ENCODE measurements at regions not wholly inside any gene's neighbourhood (a gene's known extent, or its start where the extent isn't known, plus 50 kb on each side); places are given as distances from the start of the nearest gene placed in this dataset.

DNA sequence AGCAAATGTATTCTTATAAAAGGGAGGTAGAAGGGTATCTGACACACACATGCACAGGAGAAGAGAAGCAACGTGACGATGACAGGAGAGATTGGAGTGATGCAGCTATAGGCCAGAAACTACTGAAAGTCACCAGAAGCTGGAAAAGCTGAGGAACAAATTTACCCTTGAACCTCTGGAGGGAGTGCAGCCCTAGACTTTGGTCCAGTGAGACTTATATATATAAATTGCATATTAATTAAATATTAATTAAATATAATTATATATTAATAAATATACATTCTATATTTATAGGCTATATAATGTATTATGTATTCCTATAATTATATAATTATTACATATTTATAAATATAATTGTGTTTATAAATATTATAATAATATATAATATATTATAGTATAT lies 96.5 kb upstream of the LMCD1 start:
- Histone ChIP-seq H3K9ac (ENCODE audit: low read depth in 1 of 2, low read length in 2 of 2) (no peak overlapping the region), H3K9me3 (ENCODE audit: control insufficient read depth in 4 of 4, low read length in 3 of 4) (peaks cover 0 to 6% (median 0%) of the 10 kb centered on the region in 4 donors), H3K4me3 (ENCODE audit: low read depth in 1 of 3, low read length in 3 of 3) (no peak overlapping the region), H3K27me3 (ENCODE audit: control insufficient read depth in 4 of 4, insufficient read depth in 4 of 4, low read length in 3 of 4) (no peaks in the 10 kb centered on the region), H3K4me1 (ENCODE audit: control insufficient read depth in 4 of 4, insufficient read depth in 4 of 4, low read length in 3 of 4) (no peaks in the 10 kb centered on the region), H3K36me3 (ENCODE audit: control insufficient read depth in 4 of 4, insufficient read depth in 3 of 4, low read depth in 1 of 4, low read length in 3 of 4) (no peaks in the 10 kb centered on the region), H3K27ac (ENCODE audit: low read depth in 1 of 2, low read length in 2 of 2) (no peak overlapping the region)
- DNase-seq (ENCODE audit: low spot score), result no peak
- WGBS, result 97% methylated on average over 2 of the region's 2 CpGs
- TF ChIP-seq YY1 (IDR thresholded peaks at IDR 0.05), result no peak
- no peak for TF ChIP-seq JUND (IDR thresholded peaks at IDR 0.05)
- TF ChIP-seq FOXA2 (IDR thresholded peaks at IDR 0.05), result no peak
- TF ChIP-seq, protein P1, sequence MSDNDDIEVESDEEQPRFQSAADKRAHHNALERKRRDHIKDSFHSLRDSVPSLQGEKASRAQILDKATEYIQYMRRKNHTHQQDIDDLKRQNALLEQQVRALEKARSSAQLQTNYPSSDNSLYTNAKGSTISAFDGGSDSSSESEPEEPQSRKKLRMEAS (IDR thresholded peaks at IDR 0.05), result no peak
- no peak for TF ChIP-seq HNF4A (conservative IDR thresholded peaks at IDR 0.05)
- TF ChIP-seq, protein P2, sequence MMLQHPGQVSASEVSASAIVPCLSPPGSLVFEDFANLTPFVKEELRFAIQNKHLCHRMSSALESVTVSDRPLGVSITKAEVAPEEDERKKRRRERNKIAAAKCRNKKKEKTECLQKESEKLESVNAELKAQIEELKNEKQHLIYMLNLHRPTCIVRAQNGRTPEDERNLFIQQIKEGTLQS (IDR thresholded peaks at IDR 0.05), result no peak

DNA sequence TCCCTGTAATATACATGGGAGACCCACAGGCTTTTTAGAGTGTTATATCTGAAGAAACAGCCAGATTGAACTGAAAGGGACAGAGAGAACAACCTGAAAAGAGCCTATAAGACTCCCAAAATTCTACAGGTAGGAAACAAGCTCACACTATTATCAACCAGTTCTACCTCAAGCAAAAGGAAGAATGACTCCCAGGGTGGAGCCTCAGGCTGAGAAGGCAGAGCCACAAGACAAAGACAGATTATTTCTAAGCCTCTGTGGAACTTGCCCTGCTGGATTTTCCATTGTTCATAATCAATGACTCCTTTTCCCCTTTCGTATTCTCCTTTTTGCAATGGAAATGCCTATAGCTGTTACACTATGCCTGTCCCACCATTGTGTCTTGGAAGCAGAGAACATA lies 95.1 kb upstream of the LMCD1 start:
- Histone ChIP-seq H3K36me3 (ENCODE audit: control insufficient read depth in 4 of 4, insufficient read depth in 3 of 4, low read depth in 1 of 4, low read length in 3 of 4) (no peaks in the 10 kb centered on the region), H3K4me3 (ENCODE audit: low read depth in 1 of 3, low read length in 3 of 3) (no peak overlapping the region), H3K9me3 (ENCODE audit: control insufficient read depth in 4 of 4, low read length in 3 of 4) (peaks cover 0 to 6% (median 0%) of the 10 kb centered on the region in 4 donors), H3K9ac (ENCODE audit: low read depth in 1 of 2, low read length in 2 of 2) (no peak overlapping the region), H3K27me3 (ENCODE audit: control insufficient read depth in 4 of 4, insufficient read depth in 4 of 4, low read length in 3 of 4) (no peaks in the 10 kb centered on the region), H3K4me1 (ENCODE audit: control insufficient read depth in 4 of 4, insufficient read depth in 4 of 4, low read length in 3 of 4) (no peaks in the 10 kb centered on the region), H3K27ac (ENCODE audit: low read depth in 1 of 2, low read length in 2 of 2) (no peak overlapping the region)
- TF ChIP-seq EGR1 (IDR thresholded peaks at IDR 0.05; ENCODE audit: low read depth in 2 of 2) (no peak), SP1 (IDR thresholded peaks at IDR 0.05) (no peak), HNF4A (conservative IDR thresholded peaks at IDR 0.05) (no peak), JUND (IDR thresholded peaks at IDR 0.05) (no peak)
- WGBS, result 90% methylated on average over 1 of the region's 1 CpG
- DNase-seq (ENCODE audit: low spot score), result no peak

DNA sequence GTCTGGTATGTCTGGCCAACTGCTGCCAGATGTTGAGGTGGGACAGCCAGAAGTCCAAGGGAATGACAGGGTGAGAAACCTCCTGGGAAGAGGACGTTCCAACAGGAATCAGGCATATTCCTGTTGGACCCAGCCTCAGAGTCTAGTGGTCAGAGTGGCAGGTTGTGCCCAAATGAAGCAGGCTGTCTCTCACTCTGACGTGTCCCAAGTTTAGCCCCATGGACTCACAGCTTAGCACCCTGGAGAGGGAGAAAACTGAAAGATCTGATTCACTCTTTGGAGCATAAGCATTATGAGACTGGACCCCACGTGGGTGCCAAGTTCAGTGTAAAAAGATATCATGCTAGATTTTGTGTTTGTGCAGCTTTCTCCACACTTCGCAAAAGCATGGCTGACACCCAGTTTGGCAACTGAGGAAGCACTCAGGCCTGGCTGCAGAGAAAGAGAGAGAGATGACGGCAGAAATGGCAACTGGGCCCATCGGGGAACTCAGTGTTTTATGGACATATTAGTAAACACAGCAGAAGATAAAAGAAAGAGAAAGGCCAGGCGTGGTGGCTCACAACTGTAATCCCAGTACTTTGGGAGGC lies 88.2 kb upstream of the LMCD1 start:
- Histone ChIP-seq H3K4me3 (ENCODE audit: low read depth in 1 of 3, low read length in 3 of 3) (no peak overlapping the region), H3K4me1 (ENCODE audit: control insufficient read depth in 4 of 4, insufficient read depth in 4 of 4, low read length in 3 of 4) (peaks cover 0 to 7% (median 2%) of the 10 kb centered on the region in 4 donors), H3K27ac (ENCODE audit: low read depth in 1 of 2, low read length in 2 of 2) (no peak overlapping the region), H3K27me3 (ENCODE audit: control insufficient read depth in 4 of 4, insufficient read depth in 4 of 4, low read length in 3 of 4) (no peaks in the 10 kb centered on the region), H3K9me3 (ENCODE audit: control insufficient read depth in 4 of 4, low read length in 3 of 4) (no peaks in the 10 kb centered on the region), H3K36me3 (ENCODE audit: control insufficient read depth in 4 of 4, insufficient read depth in 3 of 4, low read depth in 1 of 4, low read length in 3 of 4) (no peaks in the 10 kb centered on the region), H3K9ac (ENCODE audit: low read depth in 1 of 2, low read length in 2 of 2) (no peak overlapping the region)
- 88% methylated on average over 7 of the region's 7 CpGs for WGBS
- DNase-seq (ENCODE audit: low spot score), result no peak
- TF ChIP-seq, protein P3, sequence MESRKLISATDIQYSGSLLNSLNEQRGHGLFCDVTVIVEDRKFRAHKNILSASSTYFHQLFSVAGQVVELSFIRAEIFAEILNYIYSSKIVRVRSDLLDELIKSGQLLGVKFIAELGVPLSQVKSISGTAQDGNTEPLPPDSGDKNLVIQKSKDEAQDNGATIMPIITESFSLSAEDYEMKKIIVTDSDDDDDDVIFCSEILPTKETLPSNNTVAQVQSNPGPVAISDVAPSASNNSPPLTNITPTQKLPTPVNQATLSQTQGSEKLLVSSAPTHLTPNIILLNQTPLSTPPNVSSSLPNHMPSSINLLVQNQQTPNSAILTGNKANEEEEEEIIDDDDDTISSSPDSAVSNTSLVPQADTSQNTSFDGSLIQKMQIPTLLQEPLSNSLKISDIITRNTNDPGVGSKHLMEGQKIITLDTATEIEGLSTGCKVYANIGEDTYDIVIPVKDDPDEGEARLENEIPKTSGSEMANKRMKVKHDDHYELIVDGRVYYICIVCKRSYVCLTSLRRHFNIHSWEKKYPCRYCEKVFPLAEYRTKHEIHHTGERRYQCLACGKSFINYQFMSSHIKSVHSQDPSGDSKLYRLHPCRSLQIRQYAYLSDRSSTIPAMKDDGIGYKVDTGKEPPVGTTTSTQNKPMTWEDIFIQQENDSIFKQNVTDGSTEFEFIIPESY (IDR thresholded peaks at IDR 0.05), result no peak
- TF ChIP-seq HNF4A (conservative IDR thresholded peaks at IDR 0.05) (no peak), JUND (IDR thresholded peaks at IDR 0.05) (no peak)
- TF ChIP-seq, protein P4, sequence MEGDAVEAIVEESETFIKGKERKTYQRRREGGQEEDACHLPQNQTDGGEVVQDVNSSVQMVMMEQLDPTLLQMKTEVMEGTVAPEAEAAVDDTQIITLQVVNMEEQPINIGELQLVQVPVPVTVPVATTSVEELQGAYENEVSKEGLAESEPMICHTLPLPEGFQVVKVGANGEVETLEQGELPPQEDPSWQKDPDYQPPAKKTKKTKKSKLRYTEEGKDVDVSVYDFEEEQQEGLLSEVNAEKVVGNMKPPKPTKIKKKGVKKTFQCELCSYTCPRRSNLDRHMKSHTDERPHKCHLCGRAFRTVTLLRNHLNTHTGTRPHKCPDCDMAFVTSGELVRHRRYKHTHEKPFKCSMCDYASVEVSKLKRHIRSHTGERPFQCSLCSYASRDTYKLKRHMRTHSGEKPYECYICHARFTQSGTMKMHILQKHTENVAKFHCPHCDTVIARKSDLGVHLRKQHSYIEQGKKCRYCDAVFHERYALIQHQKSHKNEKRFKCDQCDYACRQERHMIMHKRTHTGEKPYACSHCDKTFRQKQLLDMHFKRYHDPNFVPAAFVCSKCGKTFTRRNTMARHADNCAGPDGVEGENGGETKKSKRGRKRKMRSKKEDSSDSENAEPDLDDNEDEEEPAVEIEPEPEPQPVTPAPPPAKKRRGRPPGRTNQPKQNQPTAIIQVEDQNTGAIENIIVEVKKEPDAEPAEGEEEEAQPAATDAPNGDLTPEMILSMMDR (IDR thresholded peaks at IDR 0.05; ENCODE audit: low read depth, low read length, missing input control), result no peak
